HuH-7.5 (cell line): ENCODE measurements at regions not wholly inside any gene's neighbourhood (a gene's known extent, or its start where the extent isn't known, plus 50 kb on each side); places are given as distances from the start of the nearest gene placed in this dataset.
"Not testable (repeated sequence)": the region's sequence is repeated elsewhere in the genome, so short reads cannot be mapped to it uniquely, and the experiment has no call there.

ENCODE experiments used
- DNase-seq: peaks from one replicate; pipeline ENCODE4 v3.0.0; 2011; ENCODE audit warnings: low spot score

- no peak for DNase-seq
These were observed 150.0 kb upstream of the SYT10 start for GRCh38 chr12:33589576-33590114.

- no peak for DNase-seq
These were observed 154.1 kb upstream of the SYT10 start for GRCh38 chr12:33593753-33594152.

DNA sequence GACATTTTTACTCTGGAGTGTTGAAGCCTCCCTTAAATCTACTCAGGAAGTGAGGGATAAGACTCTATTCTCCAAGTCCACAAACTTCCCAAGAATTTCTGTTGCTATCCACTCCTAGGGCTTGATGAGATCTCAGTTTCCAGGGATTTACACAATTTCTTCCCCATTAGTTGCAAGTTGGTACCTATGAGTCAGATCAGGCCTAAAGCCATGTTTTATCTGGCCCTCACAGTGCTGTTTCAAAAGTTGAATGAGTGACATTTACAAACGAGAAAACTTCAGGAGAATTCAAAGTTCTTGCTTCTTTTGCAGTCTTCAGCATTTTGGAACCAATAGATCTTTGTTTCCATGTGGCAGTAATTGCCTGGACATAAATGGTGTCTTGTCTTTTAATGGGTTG lies 156.4 kb upstream of the SYT10 start:
- DNase-seq, result no peak

GRCh38 chr12:33596814-33597213 lies 157.2 kb upstream of the SYT10 start:
- DNase-seq, result no peak

GRCh38 chr12:33602515-33602914 lies 162.9 kb upstream of the SYT10 start:
- no peak for DNase-seq

DNA sequence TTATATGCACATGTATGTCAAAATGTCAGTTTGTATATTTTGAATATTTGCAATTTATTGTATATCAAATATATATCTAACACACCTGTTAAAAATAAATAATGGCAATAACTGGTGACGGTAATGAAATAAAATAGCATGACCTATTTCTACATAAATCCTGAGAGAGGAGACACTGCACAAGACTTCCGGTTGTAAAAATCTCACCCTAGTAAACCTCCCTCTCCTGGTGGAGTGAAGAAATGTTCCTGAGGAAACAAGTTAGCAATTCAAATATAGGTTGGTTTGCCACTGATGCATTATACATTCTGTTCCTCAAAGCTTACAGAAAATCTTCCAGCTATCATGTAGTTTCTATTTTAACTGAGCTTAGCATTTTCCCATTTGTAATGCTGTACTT lies 166.1 kb upstream of the SYT10 start:
- peak; percentile 8 for DNase-seq

- DNase-seq, result no peak
These were observed 170.3 kb upstream of the SYT10 start for GRCh38 chr12:33609910-33610309.

- DNase-seq, result no peak
These were observed 175.0 kb upstream of the SYT10 start for GRCh38 chr12:33614630-33615029.

DNA sequence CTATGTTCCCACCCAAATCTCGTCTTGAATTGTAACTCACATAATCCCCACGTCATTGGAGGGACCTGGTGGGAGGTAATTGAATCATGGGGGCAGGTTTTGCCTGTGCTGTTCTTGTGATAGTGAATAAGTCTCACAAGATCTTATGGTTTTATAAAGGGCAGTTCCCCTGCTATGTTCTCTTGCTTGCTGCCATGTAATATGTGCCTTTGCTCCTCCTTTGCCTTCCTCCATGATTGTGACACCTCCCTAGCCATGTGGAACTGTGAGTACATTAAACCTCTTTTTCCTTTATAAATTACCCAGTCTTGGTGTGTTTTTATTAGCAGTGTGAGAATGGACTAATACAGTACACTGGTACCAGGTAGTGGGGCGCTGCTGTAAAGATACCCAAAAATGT lies 177.6 kb upstream of the SYT10 start:
- no peak for DNase-seq

GRCh38 chr12:33628087-33628486 lies 188.5 kb upstream of the SYT10 start:
- DNase-seq, result no peak

GRCh38 chr12:33634544-33634943 lies 194.9 kb upstream of the SYT10 start:
- no peak for DNase-seq

DNA sequence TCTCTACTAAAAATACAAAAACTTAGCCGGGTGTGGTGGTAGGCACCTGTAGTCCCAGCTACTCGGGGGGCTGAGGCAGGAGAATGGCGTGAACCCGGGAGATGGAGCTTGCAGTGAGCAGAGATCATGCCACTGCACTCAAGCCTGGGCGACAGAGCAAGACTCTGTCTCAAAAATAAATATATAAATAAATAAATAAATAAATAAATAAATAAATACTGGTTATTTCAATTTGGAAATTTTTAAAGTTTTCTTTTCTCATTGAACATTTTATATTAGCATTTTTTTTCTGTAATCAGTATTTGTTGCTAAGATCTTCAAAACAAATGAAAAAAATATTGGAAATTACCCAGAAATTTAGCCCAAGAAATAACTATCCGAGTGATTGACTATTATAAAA lies 197.3 kb upstream of the SYT10 start:
- not testable (repeated sequence) for DNase-seq

DNA sequence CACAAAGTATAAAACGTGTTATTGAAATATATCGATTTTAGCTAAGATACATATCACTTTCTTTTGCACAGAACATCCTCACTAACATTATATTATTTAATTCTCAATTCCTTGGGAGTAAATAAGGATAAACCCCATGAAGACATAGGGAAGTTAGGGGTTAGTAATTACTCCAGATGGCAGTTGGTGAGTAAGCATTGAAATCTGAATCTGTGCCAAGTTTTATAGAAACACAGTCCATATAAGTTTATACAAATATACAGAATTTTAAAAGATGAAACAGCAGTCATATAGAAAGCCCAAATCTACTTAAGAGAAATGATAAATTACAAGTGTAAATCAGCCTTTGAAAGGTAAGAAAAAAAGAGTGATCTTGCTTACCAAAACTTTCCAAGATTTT lies 200.4 kb upstream of the SYT10 start:
- DNase-seq, result no peak

DNA sequence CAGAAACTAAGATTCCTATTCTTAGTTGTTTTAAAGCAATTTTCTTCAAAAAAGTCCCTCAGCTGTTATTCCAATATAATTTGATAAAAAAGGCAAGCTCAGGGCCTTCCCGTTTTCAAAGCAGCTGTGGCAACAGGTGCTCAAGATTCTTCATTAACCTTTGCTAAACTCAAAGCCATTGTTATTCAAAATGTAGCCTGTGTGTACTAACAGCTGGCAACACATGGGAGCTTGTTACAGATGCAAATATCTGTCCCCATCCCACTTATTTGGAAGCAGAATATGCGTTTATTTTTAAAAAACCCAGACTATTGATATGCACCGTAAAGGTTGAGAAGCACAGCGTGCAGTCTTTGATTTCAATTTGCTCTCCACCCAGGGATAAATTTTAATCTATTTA lies 210.4 kb upstream of the SYT10 start:
- no peak for DNase-seq

GRCh38 chr12:33650832-33651231 lies 211.2 kb upstream of the SYT10 start:
- DNase-seq, result no peak

- no peak for DNase-seq
These were observed 213.7 kb upstream of the SYT10 start for GRCh38 chr12:33653362-33653761.

DNA sequence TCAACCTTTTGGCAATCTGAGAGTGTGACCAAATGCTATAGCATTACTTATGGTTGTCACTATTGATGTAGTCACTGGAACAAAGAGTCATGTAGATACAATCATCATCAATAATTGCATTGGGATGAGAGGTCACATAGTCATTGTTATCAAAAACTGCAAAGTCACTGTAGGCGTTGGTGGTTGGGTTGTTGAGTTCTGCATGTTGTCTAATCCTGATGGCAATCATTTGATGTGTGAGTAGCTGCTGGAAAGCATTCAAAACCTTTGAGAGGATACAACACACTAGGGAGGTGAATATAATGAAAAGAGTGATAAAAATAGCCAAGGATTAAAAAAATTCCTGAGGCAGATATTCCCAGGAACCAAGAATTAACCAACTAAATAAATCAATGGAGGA lies 214.7 kb upstream of the SYT10 start:
- DNase-seq, result no peak

DNA sequence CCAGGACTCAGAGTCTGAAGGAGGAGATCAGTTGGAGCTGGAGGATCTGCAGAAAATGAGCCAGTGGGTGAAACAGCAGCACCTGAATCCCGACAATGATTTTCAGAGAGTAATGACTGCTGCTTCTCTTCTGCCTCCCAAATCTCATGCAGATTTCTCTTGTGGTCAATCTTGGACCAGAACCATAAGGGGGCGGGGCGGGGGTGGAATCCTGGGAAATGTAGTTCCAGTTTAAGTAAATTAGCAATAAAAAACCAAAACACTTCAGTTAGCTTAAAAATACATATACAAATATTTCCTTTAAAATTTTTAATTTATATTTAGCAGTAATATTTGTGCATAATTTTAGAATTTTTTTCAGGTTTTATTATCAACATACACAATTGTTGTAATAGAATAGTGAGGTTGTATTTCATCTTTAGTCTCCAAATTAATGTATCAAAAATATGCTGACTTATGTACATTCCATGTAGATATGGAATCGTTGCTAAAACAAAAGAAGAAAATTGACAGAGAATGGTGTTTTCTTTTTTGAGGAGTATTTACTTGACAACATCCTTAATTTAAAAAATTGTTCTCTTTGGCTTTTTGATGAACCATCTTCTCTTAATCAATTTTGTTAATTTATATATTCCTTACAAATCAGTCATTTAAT lies 223.5 kb upstream of the SYT10 start:
- DNase-seq, result no peak

DNA sequence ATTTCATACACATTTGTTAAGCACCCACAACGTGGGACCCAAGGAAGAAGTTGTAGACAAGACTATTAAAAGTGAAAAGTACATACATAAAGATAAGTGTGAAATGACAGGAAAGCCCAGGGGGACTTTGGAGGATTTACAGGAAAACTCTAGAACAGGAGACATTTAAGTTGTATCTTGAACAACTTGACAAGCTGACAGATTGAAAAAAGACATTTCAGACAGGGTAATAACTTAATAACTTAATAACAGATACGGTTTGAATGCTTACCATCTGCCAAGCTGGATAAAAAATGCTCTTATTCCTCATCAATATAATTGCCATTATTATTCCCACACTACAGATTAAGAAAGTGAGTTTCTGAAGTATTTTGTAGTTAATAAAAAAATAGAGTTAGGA lies 229.7 kb upstream of the SYT10 start:
- no peak for DNase-seq

DNA sequence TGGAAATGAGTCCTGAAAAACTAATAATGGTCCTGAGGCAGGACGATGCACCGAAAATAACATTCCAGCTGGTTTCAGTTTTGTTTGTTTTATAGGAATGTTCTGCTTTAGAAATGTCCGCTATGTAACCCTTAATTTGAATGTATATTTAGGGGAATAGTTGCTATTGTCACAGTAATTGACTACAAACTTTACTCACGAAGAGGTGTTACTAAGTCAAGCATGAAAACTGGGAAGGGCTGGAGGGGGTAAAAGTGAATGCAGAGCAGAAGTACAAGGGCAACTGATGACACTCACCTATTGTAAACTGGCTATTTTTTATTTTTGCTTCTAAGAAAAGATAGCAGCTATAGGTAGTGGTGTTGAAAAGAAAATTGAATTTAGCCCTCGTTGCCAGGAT lies 230.7 kb upstream of the SYT10 start:
- DNase-seq, result no peak

DNA sequence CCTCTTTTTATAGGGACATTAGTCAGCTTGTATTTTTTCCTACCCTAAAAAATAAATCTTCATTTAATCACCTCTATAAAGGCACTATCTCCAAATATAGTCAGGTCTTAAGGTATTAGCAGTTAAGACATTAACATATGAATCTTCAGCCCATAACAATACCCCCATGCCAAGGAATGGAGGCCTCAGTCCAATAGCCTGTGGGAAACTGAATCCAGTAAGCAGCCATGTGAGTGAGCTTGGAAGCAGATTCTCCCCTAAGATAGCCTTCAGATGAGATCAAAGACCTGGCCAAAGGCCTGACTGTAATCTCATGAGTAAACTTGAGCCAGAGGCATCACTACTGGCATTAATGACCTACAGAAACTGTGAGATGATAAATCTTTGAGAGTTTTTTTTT lies 232.1 kb upstream of the SYT10 start:
- no peak for DNase-seq

DNA sequence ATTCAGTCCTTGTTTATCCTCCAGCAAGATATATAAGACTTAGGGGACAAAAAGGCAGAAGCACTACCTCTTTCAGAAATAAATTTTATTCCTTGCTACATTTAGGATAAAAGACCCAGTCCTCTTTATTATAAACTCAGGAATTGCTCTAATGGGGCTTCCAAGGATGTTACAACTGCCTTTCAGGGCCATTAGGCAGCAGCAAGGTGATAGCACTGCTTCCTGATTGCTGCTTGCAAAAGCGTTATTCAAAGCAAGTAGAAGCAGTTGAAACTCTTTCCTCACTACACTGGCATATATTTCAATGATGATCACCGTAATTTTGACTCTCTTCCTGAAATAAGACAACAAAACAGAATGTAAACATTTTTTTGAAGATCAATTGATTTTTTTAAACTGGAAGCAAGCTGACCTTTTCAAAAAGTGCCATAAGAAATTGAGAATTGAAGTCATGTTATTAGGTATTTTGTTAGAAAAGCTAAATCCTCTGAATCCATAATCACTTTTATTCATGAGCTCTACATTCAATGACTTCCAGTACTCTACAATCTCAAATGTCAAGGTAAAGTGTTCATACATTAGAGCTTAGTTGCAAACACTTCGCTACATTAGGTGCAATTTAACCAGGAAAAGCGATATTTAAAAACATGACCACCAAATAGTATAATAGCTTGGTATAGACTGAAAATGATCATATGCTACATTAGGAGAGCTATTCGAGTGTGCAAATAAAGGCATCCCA lies 233.4 kb upstream of the SYT10 start:
- no peak for DNase-seq

- no peak for DNase-seq
These were observed 237.2 kb upstream of the SYT10 start for GRCh38 chr12:33676866-33677265.
